ENCODE measurements at regions not wholly inside any gene's neighbourhood (a gene's known extent, or its start where the extent isn't known, plus 50 kb on each side); places are given as distances from the start of the nearest gene placed in this dataset.

DNA sequence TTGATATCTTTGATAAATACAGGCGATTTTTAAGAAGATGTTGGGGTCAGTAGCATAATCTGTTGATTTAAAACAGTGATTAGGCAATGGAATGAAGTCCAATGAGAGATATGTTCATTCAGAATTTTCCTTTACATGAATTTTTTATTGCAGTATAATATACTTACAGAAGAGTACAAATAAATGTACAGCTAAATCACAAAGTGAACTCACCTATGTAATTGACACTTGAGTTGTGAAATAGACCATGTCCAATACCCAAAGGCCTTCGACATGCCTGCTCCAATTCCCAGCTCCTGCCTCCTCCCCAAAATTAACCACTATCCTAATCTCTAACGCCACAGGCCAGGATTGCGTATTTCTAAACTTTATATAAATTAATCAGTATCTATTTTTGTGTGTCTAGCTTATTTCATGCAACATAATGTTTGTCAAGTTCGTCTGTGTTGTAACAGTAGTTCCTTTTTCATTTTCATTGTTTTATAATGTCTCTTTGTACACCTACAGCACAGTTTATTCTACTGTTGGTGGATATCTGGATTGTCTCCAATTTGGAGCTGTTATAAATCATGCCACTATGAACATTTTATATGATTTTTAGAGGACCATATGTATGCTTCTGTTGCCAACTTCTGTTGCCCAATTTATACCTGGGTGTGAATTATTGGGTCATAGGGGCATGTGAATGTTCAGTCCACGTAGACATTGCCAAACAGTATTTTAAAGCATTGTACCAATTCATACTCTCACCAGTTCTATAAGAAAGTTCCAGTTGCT lies 208.3 kb downstream of the TLE1 start:
- no peak for DNase-seq

DNA sequence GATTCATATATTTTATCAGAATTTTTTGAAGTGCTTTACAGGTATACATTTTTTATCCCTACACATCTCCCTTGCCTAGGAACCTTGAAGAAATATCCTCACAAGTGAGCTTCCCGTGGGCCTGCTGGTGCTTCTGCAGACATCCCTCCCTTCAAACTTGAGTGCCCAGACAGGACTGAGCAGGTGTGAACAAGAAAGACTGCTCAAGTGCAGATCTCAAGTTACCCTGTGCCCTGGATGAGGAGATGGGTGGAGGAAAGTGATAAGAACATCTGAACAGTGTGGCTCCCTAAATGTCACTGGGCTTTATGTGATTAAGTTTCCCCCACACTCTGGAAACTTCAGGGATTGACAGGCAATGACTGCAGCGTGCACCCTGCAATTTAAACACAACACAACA lies 209.8 kb downstream of the TLE1 start:
- DNase-seq = no peak

DNA sequence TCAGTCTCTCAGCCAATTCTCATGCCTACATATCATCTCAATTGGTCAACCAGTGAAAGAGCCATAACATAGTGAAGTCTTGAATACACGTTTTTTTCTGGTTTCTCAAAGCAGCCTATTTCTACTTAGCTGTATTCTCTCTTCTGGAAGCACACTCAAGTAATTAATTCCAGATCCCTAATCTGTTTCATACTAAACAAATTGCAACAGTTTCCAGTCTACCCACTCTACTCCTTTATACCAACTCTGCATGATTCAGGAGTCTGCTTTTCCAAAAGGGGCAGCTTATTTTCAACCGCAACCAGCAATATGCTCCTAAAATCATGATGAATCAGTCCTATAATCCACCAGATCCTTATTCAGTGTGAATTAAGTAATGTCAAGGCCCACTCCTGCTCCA lies 211.7 kb downstream of the TLE1 start:
- no peak for DNase-seq

DNA sequence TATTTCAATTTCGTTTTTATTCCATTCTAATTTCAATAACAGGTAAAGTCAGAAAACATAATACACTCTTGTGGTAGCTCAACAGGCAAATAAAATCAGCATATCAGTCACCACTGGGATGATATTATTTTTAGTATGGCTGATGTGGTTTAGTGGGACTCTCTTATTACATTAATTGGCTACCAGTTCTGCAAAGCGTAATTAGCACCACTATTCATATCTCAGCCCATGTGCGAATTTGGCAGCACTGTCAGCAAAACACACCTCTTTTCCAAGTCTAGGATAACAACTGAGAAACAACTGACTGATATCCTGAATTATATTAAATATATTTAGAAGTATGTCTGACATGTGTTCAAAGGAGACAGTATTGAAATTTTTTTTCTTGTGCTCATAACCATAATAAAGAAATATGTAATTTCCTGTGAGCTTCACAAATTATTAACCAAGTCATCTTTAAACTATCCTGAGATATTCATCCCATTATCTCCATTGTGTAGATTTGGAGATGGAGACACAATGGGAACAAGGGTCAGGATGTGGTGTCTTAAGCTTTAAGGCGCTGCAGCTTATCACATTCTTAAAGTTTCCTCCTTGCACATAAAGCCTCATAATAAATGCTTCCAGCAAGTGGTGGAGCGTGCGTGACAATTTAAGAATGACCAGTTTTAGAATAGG lies 212.4 kb downstream of the TLE1 start:
- DNase-seq = no peak

DNA sequence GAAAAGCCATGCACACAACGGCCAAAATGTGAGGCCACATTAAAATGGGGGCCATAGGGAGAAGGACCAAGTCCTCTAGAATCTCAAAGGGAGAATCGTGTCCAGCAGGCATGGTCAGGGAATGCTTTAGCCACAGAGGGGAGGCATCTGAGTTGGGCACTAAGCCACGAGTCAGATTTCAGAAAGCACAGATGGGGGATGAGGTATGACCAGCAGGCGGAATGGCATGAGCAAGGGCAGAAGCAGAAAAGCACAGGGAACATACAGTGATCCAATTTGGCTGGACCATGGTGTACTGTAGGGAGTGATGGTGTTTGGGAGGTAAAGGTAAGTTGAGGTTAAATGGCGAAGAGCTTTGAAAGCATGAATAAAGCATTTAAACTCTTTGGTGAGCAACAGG lies 214.6 kb downstream of the TLE1 start:
- DNase-seq = no peak

DNA sequence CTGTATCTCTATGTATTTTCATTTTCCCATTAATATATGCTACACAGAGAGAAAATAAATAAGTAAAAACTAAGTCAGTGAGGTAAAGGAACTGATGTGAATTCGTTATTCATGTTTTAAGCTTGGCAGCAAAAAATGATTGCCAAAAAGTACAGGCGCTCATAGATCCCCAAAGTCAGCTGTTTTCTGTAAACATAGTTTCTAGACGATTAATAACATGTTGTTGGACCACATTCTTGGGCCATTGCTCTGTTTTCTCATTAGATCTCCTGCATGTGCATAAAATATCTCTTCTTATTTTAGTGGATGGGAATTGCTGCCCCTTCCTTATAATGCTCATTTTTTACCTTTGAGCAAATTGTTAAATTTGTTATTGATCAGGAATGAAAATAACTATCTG lies 215.2 kb downstream of the TLE1 start:
- no peak for DNase-seq

DNA sequence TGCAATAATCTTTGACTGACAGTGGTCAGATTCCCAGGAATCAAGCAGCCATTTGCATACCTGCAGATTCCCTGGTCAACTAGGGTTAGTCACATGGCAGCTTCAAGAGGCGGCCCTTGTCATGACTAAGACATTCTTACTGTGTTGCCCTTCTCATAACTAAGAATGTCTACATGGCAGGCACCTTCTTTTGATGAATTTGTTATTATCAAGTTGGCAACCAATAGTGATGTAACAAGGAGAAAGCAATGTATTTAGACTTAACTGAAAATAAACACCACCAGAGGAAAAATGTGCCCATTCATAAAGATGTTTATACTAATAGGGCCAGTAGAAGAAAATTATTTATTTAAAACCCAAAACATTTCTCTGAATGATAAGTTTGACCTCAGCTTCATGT lies 215.6 kb downstream of the TLE1 start:
- DNase-seq = no peak

DNA sequence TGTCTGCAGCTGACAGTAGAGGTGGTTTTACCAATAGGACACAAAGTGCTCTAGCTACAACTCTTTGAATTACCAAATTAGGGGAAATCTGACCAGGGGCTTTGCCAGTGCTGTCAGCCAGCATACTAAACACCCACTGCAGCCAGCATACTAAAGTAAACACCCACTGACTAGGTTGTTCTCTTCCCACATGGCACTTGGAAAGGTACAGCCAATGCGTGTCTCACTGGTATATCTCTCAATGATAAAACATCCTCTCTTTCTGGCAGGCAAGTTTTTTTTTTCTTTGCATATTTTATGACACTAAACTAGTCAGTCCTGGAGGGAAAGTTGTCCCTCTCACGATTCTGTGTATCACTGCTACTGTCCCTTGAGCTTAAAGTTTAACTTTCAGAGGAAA lies 216.1 kb downstream of the TLE1 start:
- no peak for DNase-seq

DNA sequence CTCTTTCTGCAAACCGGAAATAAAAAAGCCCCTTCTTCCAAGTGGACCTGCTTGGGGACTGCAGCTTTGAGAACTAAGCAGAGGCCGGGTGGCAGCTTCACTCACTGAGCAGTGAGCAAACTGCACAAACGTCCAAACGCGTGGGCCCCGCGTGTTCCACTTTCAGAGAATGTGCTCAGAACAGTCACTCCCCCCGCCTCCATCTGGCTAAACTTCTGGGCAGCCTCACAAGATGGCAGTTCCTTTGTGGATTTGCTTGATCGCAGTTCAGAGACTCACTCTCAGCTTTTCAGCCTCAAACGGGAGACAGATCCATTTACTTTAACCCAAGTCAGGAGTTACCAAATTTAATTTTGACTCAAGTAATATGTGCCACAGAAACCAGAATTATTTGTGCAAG lies 216.6 kb downstream of the TLE1 start:
- no peak for DNase-seq

DNA sequence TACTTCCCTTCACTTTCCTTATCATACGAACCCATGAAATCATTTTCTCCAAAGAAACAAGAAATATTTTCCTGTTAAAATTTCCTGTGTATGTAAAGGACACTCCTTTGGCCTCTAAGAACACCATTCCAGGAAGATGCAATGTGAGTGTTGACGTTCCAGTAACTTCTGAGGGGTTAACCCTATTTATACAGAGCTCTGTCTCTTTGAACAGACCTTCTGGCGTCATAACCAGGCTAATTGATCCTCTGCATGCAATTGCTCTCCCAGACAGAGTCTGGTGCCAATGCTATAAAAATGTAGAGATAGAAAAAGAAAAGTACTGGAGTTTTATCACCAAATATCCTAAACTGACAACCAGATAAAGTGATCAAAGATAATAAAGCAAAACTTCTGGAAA lies 218.5 kb downstream of the TLE1 start:
- no peak for DNase-seq

DNA sequence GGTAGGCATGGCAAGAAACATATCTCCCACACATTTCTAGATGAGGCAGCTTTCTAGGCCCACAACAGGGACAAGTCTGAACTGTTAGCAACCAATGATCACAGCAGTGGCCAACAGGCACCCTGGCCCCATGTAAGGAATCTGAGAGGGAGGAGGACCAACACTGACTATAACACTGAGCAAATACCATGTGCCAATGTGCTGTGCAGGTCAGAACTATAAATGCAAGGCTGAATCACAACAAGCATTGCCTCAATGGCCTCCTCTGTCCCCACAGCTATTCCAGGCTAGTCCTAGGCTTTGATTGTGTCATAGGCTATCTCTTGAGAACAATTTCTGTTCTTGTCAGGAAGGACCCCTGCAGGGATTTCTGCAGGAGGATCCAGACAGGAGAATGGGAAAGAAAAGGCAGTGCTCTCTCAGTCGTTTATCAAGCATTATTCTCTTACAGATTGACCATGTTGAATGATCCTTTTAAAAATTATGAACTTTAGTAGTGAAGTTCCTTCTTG lies 221.2 kb downstream of the TLE1 start:
- DNase-seq = no peak

DNA sequence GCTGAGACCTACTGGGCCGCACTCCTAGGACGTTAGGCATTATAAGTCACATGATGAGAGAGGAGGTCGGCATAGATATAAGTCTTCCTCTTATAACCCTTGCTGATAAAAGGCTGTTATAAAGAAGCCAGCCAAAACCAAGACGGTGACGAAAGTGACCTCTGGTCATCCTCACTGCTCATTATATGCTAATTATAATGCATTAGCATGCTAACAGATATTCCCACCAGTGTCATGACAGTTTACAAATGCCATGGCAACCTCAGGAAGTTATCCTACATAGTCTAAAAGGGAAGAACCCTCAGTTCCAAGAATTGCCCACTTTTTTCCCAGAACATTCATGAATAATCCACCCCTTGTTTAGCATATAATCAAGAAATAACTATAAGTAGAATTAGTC lies 222.4 kb downstream of the TLE1 start:
- no peak for DNase-seq

DNA sequence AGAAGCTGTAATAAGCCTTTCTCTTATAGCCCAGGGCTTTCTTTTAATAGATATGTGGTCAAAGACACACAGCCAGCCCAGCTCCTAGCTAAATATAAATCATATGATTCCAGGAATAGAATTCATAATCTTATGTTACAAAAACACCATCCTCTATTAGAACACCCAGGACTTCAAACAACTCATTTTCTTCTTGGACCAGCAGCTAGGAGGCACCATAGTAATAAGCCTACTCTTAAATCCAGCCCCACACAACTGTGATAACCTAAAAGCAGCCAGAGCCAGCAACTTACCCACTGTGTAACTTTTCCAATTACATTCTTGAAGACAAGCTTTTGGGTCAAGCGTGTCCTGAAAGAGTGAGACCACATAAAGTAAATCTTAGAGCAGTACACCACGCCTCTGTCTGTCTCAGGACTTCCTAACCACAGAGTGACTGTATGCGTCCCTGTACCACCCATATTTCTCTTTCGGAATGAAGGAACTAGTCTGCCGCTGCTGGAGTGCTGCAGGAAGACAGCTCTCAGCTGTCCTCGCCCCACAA lies 223.8 kb downstream of the TLE1 start:
- no peak for DNase-seq

DNA sequence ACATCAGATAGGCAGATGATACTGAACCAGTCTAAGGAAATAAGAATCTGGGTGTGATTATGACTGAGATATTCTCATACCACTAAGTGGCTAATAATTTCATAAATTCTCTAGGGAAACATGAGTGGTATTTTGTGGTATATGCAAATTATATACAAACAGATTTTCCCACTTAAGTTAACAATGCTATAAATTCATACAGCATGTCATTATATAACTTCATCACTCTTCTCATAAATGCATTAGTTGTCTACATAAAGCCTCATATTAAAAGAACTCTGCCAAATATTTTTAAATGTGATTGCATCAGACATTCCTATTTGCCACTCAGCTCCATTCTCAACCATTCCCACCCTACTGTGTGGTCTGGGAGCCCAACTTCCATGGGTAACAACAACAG lies 226.5 kb downstream of the TLE1 start:
- DNase-seq = no peak

DNA sequence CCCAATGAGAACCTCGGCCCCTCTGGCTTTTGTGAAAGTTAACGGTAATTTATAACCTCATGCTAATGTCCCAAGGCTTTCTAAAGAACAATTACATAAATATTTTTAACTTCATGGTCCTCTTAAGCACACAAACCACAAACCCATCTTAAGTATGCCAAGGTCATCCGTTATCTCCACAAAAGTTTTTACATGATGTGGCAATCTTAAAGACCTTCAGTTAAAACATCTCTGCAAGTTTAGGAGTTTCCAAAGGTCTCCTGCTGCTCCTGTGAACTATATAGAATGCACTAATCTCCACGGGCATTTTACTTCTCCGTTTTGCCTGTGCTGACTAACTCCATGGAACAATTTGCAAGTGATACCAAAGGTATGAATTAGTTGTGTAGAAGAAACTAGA lies 228.2 kb downstream of the TLE1 start:
- DNase-seq = no peak

DNA sequence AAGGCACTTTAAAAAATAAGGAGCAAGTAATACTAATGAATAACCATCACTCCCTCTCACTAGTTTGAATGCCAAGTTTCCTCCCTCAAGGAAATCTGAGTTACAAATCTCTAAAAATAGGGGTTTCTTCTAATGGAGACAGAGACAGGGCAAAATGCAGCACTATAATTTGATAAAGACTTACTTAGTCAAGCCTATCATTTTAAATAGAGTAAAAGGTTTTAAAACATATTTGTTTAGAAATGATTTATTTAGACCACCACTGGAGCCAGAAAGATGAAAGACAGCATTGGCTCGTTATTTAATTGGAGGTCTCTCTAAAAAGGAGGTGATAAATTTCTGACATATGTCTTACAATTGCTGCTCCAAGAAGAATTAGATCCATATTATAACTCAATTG lies 228.7 kb downstream of the TLE1 start:
- no peak for DNase-seq

DNA sequence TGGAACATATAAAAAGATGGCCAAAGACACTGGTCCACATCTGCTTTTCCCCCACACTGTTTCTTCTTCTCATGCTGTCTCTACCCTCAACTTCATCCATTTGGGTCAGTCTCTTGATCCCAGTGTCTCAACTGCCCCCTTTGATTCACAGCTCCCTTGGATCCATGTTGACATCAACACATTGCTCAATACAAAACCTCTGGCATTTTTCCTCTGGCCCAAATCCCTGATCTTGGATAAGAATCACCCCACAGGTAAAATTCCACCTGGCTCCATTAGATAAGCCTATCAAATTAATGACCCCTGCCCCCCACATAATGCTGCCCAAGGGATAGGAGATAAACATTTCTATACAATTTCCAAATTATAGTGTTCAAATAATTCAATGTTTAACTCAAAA lies 229.8 kb downstream of the TLE1 start:
- DNase-seq = no peak

DNA sequence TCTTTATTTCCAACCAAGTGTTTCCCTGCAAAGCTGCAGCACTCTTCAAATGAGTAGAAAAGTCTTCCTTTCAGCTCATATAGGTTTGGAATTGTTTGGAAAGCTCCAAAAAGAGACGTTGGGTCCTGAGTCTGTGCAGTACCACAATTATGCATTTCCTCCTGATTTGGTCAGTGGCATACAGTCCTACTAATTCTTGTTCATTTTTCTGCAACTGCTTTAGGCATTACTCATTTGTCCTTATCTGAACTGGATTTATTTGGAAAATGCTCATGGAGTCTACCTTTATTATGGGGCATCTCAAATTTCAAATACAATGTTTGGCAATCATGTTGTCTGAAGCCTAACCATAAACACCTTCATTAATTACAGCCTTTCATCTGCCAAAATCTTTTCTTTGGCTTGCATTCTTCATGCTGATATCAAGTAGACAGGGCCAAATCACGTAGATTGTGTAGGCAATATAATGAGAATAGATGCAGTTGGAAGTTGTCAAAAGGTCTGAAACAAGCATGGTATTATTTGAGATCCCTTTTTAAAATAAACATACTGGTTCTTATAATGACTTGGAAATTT lies 232.8 kb downstream of the TLE1 start:
- DNase-seq = no peak

DNA sequence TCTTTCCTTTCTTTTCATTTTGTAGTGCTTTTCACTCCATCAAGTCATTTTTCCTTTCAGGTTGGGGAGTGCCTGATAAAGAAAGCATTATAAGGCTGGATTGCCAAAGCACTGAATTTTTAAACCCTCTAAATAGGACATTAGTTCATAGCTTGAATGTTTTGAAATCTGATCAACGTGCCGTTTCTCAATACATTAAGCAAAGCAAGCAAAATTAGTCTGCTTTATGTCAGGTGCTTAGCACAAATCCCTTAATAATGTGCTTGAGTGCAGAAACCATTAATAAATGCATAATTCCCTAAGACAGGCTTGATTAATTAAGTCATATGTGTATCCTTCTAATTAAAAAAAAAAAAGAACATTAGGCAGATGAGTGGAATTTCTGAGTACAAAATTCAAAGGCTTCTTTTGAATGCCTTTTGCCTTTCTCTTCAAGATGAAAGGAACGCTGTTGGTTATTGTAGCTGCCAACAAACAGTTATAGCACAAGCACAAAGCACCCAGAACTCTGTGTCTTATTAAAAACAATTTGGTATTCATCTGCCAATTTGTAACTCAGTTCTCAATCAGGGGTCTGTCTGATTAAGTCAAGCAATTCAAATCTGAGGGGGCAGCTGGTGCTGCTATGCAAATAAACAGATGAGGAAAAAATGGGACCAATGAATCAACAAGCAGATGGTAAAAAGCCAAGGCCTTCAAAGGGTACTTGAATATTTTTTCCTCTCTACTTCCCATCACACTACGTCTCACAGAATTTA lies 233.7 kb downstream of the TLE1 start:
- no peak for DNase-seq

DNA sequence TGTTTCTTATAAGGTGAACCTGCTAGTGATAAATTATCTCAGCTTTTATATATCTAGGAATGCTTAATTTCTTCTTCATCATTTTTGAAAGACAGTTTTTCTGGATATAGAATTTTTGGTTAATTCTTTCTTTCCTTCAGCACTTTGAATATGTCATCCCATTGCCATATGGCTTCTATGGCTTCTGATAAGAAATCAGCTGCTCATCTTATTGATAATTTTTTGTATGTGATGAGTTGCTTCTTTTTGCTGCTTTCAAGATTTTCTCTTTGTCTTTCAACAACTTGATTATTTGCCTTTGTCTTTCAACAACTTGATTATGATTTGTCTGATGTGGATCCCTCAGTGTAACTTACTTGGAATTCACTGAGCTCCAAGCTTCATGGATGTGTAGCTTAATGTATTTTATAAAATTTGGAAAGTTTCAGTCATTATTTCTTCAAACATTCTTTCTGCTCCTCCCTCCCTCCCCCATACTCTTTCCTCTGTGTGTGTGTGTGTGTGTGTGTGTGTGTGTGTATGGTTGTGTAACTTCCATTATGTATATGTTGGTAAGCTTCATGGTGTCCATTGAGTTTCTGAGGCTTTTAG lies 243.9 kb downstream of the TLE1 start:
- no peak for DNase-seq

DNA sequence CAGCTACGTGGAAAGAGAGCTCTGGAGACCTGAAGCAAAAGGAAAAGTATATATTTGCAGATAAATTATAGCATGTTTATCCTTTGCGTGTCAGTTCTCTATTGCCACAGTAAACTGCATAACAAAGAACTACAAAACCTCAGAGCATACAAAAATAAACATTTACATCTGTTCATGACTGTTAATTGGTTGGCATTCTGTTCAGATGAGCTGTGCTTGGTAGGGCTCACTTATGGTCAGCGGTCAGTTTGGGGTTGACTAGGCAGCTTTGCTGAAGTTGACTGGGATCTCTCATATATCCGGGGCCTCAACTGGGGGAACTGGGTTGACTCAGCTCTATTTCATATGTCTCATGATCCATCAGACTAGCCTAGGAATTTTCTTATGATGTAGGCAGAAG lies 257.7 kb downstream of the TLE1 start:
- no peak for DNase-seq

DNA sequence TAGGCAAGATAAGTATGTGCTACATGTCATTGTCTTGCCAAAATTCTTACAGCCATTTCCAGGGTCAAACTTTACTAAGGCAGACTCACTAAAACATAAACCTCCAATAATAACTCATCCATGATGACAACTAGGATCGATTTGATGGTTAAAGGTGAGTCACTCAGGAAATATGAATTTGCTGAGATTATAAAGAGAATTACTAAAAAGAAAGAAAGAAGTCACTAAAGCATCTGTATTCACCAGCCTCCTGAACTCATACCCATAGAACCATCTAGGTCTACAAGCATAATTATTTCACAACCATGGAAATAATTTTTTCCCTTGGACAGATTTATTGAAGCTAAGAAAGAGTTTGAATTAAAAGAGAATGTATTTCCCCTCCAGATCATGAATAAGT lies 258.6 kb downstream of the TLE1 start:
- no peak for DNase-seq

DNA sequence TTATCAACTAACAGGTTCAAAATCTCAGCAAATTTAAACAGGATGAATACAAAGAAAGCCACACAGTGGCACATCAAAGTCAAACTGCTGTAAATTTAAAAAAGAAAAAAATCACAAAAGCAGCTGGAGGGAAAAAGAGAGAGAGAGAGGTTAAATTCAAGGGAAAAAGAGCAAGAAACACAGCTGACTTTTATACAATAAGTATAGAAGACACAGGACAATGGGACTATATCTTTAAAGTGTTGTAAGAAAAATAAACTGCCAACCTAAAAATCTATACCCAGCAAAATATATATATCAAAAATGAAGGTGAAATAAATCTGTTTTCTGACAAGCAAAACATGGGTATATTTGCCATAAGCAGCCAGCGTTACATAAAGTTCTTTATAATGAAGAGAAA lies 261.5 kb downstream of the TLE1 start:
- no peak for DNase-seq
